IMR-90 (cell line): ENCODE measurements at regions not wholly inside any gene's neighbourhood (a gene's known extent, or its start where the extent isn't known, plus 50 kb on each side); places are given as distances from the start of the nearest gene placed in this dataset.

Experiments
- ATAC-seq: fragments of 200-7000 bp; cut with Tn5 transposase; 2 replicates; pipeline ENCODE4 v1.9.1; 2020; ENCODE audit warnings: low read depth, mild to moderate bottlenecking, moderate library complexity
- BruUV-seq: library from RNA; stranded (reverse); fragments of 400-500 nt; replicated peaks from 2 replicates; lab custom pipeline; 2021; lab: Mats Ljungman, UMichigan
- CTCF ChIA-PET: fragments of 300-600 bp; formaldehyde crosslinking; extraction: SDS; loops from one replicate; lab custom pipeline; 2021; ENCODE audit warnings: antibody characterized with exemption; lab: Yijun Ruan, JAX
- POLR2A ChIA-PET: fragments of 300-600 bp; sonication (Branson Sonifier 250); formaldehyde crosslinking; loops from one replicate; lab custom pipeline; 2022; ENCODE audit warnings: antibody characterized with exemption; ENCODE audit not compliant: unreplicated experiment; lab: Charles Lee
- DNase-seq: peaks from one replicate; pipeline ENCODE4 v3.0.0; 2013
- H2AFZ ChIP-seq: replicated peaks from 2 replicates; pipeline ENCODE3; 2013; ENCODE audit warnings: low read length, mild to moderate bottlenecking; ENCODE audit not compliant: poor library complexity
- H2AK5ac ChIP-seq: 2 replicates; pipeline ENCODE4 v1.6.1; 2013; ENCODE audit warnings: low read depth, low read length, inconsistent platforms
- H2AK9ac ChIP-seq: replicated peaks from 2 replicates; pipeline ENCODE3; 2013; ENCODE audit warnings: mild to moderate bottlenecking, low read depth, low read length, moderate library complexity; ENCODE audit not compliant: poor library complexity
- H2BK120ac ChIP-seq: 2 replicates; pipeline ENCODE4 v1.6.1; 2013; ENCODE audit warnings: low read depth, low read length, inconsistent platforms
- H2BK15ac ChIP-seq: 3 replicates; pipeline ENCODE4 v1.6.1; 2013; ENCODE audit warnings: low read depth, low read length, inconsistent platforms
- H2BK20ac ChIP-seq: 2 replicates; pipeline ENCODE4 v1.6.1; 2013; ENCODE audit warnings: low read depth, mild to moderate bottlenecking, inconsistent platforms, low read length, moderate library complexity
- H2BK5ac ChIP-seq: 2 replicates; pipeline ENCODE4 v1.6.1; 2013; ENCODE audit warnings: mild to moderate bottlenecking, low read depth, low read length, inconsistent platforms; ENCODE audit not compliant: poor library complexity, severe bottlenecking
- H3K14ac ChIP-seq: replicated peaks from 2 replicates; pipeline ENCODE4 v1.6.1; 2013; ENCODE audit warnings: low read depth, low read length, inconsistent platforms
- H3K18ac ChIP-seq: 2 replicates; pipeline ENCODE4 v1.6.1; 2013; ENCODE audit warnings: low read depth, low read length, control low read depth
- H3K23ac ChIP-seq: 2 replicates; pipeline ENCODE4 v1.6.1; 2013; ENCODE audit warnings: low read depth, low read length, inconsistent platforms
- H3K27ac ChIP-seq: 2 replicates; pipeline ENCODE4 v1.5.1; 2013; ENCODE audit warnings: mild to moderate bottlenecking, control low read depth, low read length; ENCODE audit not compliant: insufficient read depth
- H3K27me3 ChIP-seq: 2 replicates; pipeline ENCODE4 v1.6.1; 2013; ENCODE audit warnings: low read length; ENCODE audit not compliant: control insufficient read depth, insufficient read depth
- H3K36me3 ChIP-seq: 2 replicates; pipeline ENCODE4 v1.6.1; 2013; ENCODE audit warnings: low read length, mixed read lengths; ENCODE audit not compliant: control insufficient read depth, insufficient read depth
- H3K4ac ChIP-seq: 2 replicates; pipeline ENCODE4 v1.6.1; 2013; ENCODE audit warnings: low read depth, low read length, inconsistent platforms
- H3K4me1 ChIP-seq: 2 replicates; pipeline ENCODE4 v1.6.1; 2013; ENCODE audit warnings: low read length, mixed read lengths; ENCODE audit not compliant: control insufficient read depth, insufficient read depth
- H3K4me2 ChIP-seq: 2 replicates; pipeline ENCODE4 v1.6.1; 2013; ENCODE audit warnings: low read depth, mild to moderate bottlenecking, control low read depth, low read length, moderate library complexity
- H3K4me3 ChIP-seq: 2 replicates; pipeline ENCODE4 v1.5.1; 2013; ENCODE audit warnings: low read depth, mild to moderate bottlenecking, control low read depth, low read length, moderate library complexity; ENCODE audit not compliant: insufficient read depth
- H3K56ac ChIP-seq: 2 replicates; pipeline ENCODE4 v1.6.1; 2013; ENCODE audit warnings: low read length, inconsistent platforms; ENCODE audit not compliant: insufficient read depth; ENCODE audit errors: extremely low read depth
- H3K79me1 ChIP-seq, 2 experiments: 2 replicates each; pipeline ENCODE4 v1.6.1; 2013; ENCODE audit warnings: low read length in 2 of 2, inconsistent platforms in 1 of 2, low read depth in 1 of 2
- H3K9ac ChIP-seq: 2 replicates; pipeline ENCODE4 v1.6.1; 2013; ENCODE audit warnings: low read depth, low read length, control low read depth
- H3K9me1 ChIP-seq: 2 replicates; pipeline ENCODE4 v1.6.1; 2013; ENCODE audit warnings: low read length, inconsistent platforms; ENCODE audit not compliant: insufficient read depth
- H3K9me3 ChIP-seq: 2 replicates; pipeline ENCODE4 v1.6.1; 2013; ENCODE audit warnings: low read length; ENCODE audit not compliant: control insufficient read depth, insufficient read depth
- H4K20me1 ChIP-seq: 2 replicates; pipeline ENCODE4 v1.6.1; 2013; ENCODE audit warnings: low read length, inconsistent platforms; ENCODE audit not compliant: insufficient read depth
- H4K5ac ChIP-seq: 2 replicates; pipeline ENCODE4 v1.6.1; 2013; ENCODE audit warnings: mild to moderate bottlenecking, low read depth, low read length, control low read depth
- H4K8ac ChIP-seq, 2 experiments: 2 replicates each; pipeline ENCODE4 v1.6.1; 2013; ENCODE audit warnings: low read depth in 2 of 2, low read length in 2 of 2, control low read depth in 1 of 2, inconsistent platforms in 1 of 2
- H4K91ac ChIP-seq: 2 replicates; pipeline ENCODE4 v1.6.1; 2013; ENCODE audit warnings: low read depth, low read length, inconsistent platforms; ENCODE audit not compliant: insufficient read depth
- BHLHE40 ChIP-seq: fragments of 150-350 bp; IDR thresholded peaks from 2 replicates; pipeline ENCODE4 v1.6.1; 2016; ENCODE audit warnings: mild to moderate bottlenecking, low read depth, low read length
- CEBPB ChIP-seq: IDR thresholded peaks from 2 replicates; pipeline ENCODE4 v1.6.1; 2012; ENCODE audit warnings: low read depth, low read length, improper control_type of control experiment
- CHD1 ChIP-seq: IDR thresholded peaks from 2 replicates; pipeline ENCODE4 v1.6.1; 2012; ENCODE audit warnings: low read depth, low read length, improper control_type of control experiment
- CTCF ChIP-seq: conservative IDR thresholded peaks from 2 replicates; pipeline ENCODE4 v1.5.1; 2012; ENCODE audit warnings: mild to moderate bottlenecking, low read depth, low read length, improper control_type of control experiment
- ELK1 ChIP-seq: fragments of 150-350 bp; IDR thresholded peaks from 2 replicates; pipeline ENCODE4 v1.6.1; 2016; ENCODE audit warnings: low read depth, mild to moderate bottlenecking, low read length, moderate library complexity, borderline replicate concordance
- FOS ChIP-seq: fragments of 150-350 bp; IDR thresholded peaks from 2 replicates; pipeline ENCODE4 v1.6.1; 2016; ENCODE audit warnings: low read depth, low read length
- MAFK ChIP-seq: IDR thresholded peaks from 2 replicates; pipeline ENCODE4 v1.6.1; 2012; ENCODE audit warnings: low read depth, low read length, improper control_type of control experiment
- MAZ ChIP-seq: IDR thresholded peaks from 2 replicates; pipeline ENCODE4 v1.6.1; 2012; ENCODE audit warnings: low read depth, mild to moderate bottlenecking, low read length, improper control_type of control experiment, moderate library complexity, borderline replicate concordance
- MXI1 ChIP-seq: IDR thresholded peaks from 2 replicates; pipeline ENCODE4 v1.6.1; 2012; ENCODE audit warnings: low read depth, mild to moderate bottlenecking, low read length, moderate library complexity, borderline replicate concordance
- NFE2L2 ChIP-seq: fragments of 150-350 bp; IDR thresholded peaks from 2 replicates; pipeline ENCODE4 v1.6.1; 2016; ENCODE audit warnings: low read depth, mild to moderate bottlenecking, low read length
- POLR2A ChIP-seq: IDR thresholded peaks from 2 replicates; pipeline ENCODE4 v1.6.1; 2012; ENCODE audit warnings: mild to moderate bottlenecking, low read depth, low read length
- RAD21 ChIP-seq: IDR thresholded peaks from 2 replicates; pipeline ENCODE4 v1.6.1; 2012; ENCODE audit warnings: low read length, improper control_type of control experiment
- RCOR1 ChIP-seq: IDR thresholded peaks from 2 replicates; pipeline ENCODE4 v1.6.1; 2012; ENCODE audit warnings: mild to moderate bottlenecking, low read length, improper control_type of control experiment; ENCODE audit not compliant: insufficient replicate concordance
- RFX5 ChIP-seq: IDR thresholded peaks from 2 replicates; pipeline ENCODE4 v1.8.0; 2012; ENCODE audit warnings: low read depth, mild to moderate bottlenecking, low read length, moderate library complexity
- SMC3 ChIP-seq: fragments of 150-350 bp; IDR thresholded peaks from 2 replicates; pipeline ENCODE4 v1.6.1; 2016; ENCODE audit warnings: low read depth, mild to moderate bottlenecking, antibody characterized with exemption, low read length, moderate library complexity
- USF2 ChIP-seq: fragments of 150-350 bp; IDR thresholded peaks from 2 replicates; pipeline ENCODE4 v1.6.1; 2017; ENCODE audit warnings: mild to moderate bottlenecking, antibody characterized with exemption, low read length, low read depth
- WGBS, 2 experiments: methylation state at CpG; one replicate each; pipeline versions ENCODE4 v1.1.5 to v1.1.7; 2013; ENCODE audit warnings: missing lambda C conversion rate in 2 of 2; ENCODE audit not compliant: insufficient read length in 1 of 2; ENCODE audit errors: extremely low coverage in 2 of 2; 5-methylcytosine and 5-hydroxymethylcytosine counted together
- dilution Hi-C: fragments of 300-500 bp; cut with HindIII; formaldehyde crosslinking; loops from one replicate; pipeline ENCODE4 v1.14.3; 2018; ENCODE audit warnings: low sequenced_read_pairs; ENCODE audit not compliant: unreplicated experiment
- in situ Hi-C: fragments of 300-500 bp; cut with MboI; formaldehyde crosslinking; loops from 3 replicates; pipeline ENCODE4 v1.14.3; 2019; ENCODE audit warnings: low sequenced_read_pairs, inconsistent platforms, mixed read lengths
- intact Hi-C: fragments of 100-400 bp; cut with micrococcal nuclease; formaldehyde crosslinking; loops from 2 replicates; pipeline ENCODE4 v1.10.0; 2022

- H3K56ac ChIP-seq: no peak overlapping the region
- ChIA-PET CTCF (no interaction called here), POLR2A (no interaction called here)
- no peak overlapping the region for H3K4me2 ChIP-seq
- no peak overlapping the region for H2BK5ac ChIP-seq
- WGBS, 2 experiments: no CpG with 5 or more reads among the region's 4 CpGs
- in situ Hi-C loops: no loop called here
- H4K91ac ChIP-seq: no peak overlapping the region
- H4K5ac ChIP-seq: no peak overlapping the region
- no TSS peak for BruUV-seq
- no peak overlapping the region for H2AK5ac ChIP-seq
- no peak overlapping the region for H3K23ac ChIP-seq
- H3K79me1 ChIP-seq: no peaks in the 10 kb centered on the region
- H2BK15ac ChIP-seq: no peak overlapping the region
- H3K4ac ChIP-seq: no peak overlapping the region
- no peak overlapping the region for H2BK20ac ChIP-seq
- H2AFZ ChIP-seq: no peak overlapping the region
- H3K18ac ChIP-seq: no peak overlapping the region
- no peaks in the 10 kb centered on the region for H3K27me3 ChIP-seq
- H2AK9ac ChIP-seq: no peak overlapping the region
- no peak overlapping the region for H3K14ac ChIP-seq
- H3K4me3 ChIP-seq: no peak overlapping the region
- no peak overlapping the region for H3K9ac ChIP-seq
- H3K9me1 ChIP-seq: no peaks in the 10 kb centered on the region
- H3K27ac ChIP-seq: no peak overlapping the region
- H3K9me3 ChIP-seq: no peaks in the 10 kb centered on the region
- H4K20me1 ChIP-seq: no peaks in the 10 kb centered on the region
- H3K36me3 ChIP-seq: no peaks in the 10 kb centered on the region
- TF ChIP-seq CTCF (no peak), MAZ (no peak), ELK1 (no peak), MXI1 (no peak), CEBPB (no peak), RFX5 (no peak), RAD21 (no peak), SMC3 (no peak), FOS (no peak), MAFK (no peak), USF2 (no peak), POLR2A (no peak), RCOR1 (no peak), CHD1 (no peak), BHLHE40 (no peak), NFE2L2 (no peak)
- dilution Hi-C loops: no loop called here
- no peak for ATAC-seq
- H3K4me1 ChIP-seq: no peaks in the 10 kb centered on the region
- intact Hi-C loops: no loop called here
- H2BK120ac ChIP-seq: no peak overlapping the region
- DNase-seq: no peak
- no peak overlapping the region for H4K8ac ChIP-seq
Observed at GRCh38 chr3:130619196-130619595, 102.2 kb downstream of the COL6A6 start.
